Mucosa of rectum (tissue), 2 donors: ENCODE measurements at regions not wholly inside any gene's neighbourhood (a gene's known extent, or its start where the extent isn't known, plus 50 kb on each side); places are given as distances from the start of the nearest gene placed in this dataset.
A peak's percentile ranks its signal among the peaks of the same experiment; 100 is the strongest.

ENCODE experiments used
- H3K27ac ChIP-seq, 2 donors: one replicate each; pipeline ENCODE4 v1.7.0; 2013; ENCODE audit warnings: inconsistent platforms in 2 of 2, low read depth in 2 of 2, low read length in 2 of 2
- H3K27me3 ChIP-seq, 2 donors: one replicate each; pipeline ENCODE4 v1.7.0; 2013; ENCODE audit warnings: low read length in 2 of 2; ENCODE audit not compliant: control insufficient read depth in 2 of 2, insufficient read depth in 2 of 2
- H3K36me3 ChIP-seq, 2 donors: one replicate each; pipeline ENCODE4 v1.7.0; 2013; ENCODE audit warnings: low read length in 2 of 2; ENCODE audit not compliant: control insufficient read depth in 2 of 2, insufficient read depth in 2 of 2
- H3K4me1 ChIP-seq, 2 donors: one replicate each; pipeline ENCODE4 v1.7.0; 2013; ENCODE audit warnings: low read length in 2 of 2, mild to moderate bottlenecking in 1 of 2; ENCODE audit not compliant: control insufficient read depth in 2 of 2, insufficient read depth in 2 of 2
- H3K4me3 ChIP-seq, 2 donors: one replicate each; pipeline ENCODE4 v1.7.0; 2013; ENCODE audit warnings: low read length in 2 of 2
- H3K9ac ChIP-seq, 2 donors: one replicate each; pipeline ENCODE4 v1.7.0; 2013; ENCODE audit warnings: low read length in 2 of 2, low read depth in 1 of 2, mild to moderate bottlenecking in 1 of 2
- H3K9me3 ChIP-seq, 2 donors: one replicate each; pipeline ENCODE4 v1.7.0; 2013; ENCODE audit warnings: low read length in 2 of 2; ENCODE audit not compliant: control insufficient read depth in 2 of 2
- donor health status: healthy.
- donor health status: Normal muscosa, but diverticular disease.

DNA sequence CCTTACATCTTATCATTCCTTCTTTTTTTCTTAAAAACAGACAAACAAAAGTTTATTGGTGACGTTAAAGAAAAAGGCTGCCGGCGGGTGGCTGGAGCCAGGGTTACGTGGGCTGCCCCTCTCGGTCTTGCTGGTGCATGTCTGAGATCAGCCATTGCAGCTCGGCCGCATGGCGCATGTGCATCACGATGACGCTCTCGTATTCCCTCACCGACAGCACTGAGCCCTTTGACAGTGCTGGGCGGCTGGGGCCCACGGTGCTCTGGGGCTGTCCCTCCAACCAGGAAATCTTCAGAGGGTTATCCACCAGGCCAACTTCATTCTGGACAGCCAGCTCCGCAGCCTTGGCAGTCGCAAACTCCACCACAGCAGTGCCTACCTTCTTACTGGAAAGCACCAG lies 1081.8 kb upstream of the TMEFF2 start:
- Histone ChIP-seq H3K4me3 (no peak overlapping the region), H3K4me1 (no peaks in the 10 kb centered on the region), H3K27me3 (no peaks in the 10 kb centered on the region), H3K9me3 (peaks cover 0 to under 1% of the 10 kb centered on the region in 2 donors), H3K27ac (no peak overlapping the region), H3K36me3 (no peaks in the 10 kb centered on the region), H3K9ac (no peak overlapping the region)

DNA sequence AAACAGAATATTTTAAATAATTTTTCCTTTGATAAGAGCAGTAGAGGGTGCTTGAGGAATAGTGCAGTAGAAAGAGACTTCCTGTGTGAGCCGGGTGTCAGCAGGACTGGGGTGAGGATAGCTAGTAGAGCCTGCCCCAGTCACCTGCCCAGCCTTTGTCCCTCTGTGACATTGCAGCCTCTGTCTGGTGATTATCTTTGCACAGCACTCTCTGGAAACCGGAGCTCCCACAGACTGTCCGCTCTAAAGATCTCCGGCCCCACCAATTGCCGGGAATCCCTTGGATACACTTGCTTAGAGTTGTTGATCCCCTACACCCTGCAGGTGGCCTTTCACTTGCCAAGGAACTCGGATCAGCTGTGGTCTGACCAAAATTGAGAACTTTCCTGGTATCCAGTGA lies 1081.3 kb upstream of the TMEFF2 start:
- no peak overlapping the region for H3K4me3 ChIP-seq
- no peak overlapping the region for H3K9ac ChIP-seq
- H3K4me1 ChIP-seq: no peaks in the 10 kb centered on the region
- H3K36me3 ChIP-seq: no peaks in the 10 kb centered on the region
- H3K9me3 ChIP-seq: peaks cover 0 to 2% of the 10 kb centered on the region in 2 donors
- no peaks in the 10 kb centered on the region for H3K27me3 ChIP-seq
- no peak overlapping the region for H3K27ac ChIP-seq

DNA sequence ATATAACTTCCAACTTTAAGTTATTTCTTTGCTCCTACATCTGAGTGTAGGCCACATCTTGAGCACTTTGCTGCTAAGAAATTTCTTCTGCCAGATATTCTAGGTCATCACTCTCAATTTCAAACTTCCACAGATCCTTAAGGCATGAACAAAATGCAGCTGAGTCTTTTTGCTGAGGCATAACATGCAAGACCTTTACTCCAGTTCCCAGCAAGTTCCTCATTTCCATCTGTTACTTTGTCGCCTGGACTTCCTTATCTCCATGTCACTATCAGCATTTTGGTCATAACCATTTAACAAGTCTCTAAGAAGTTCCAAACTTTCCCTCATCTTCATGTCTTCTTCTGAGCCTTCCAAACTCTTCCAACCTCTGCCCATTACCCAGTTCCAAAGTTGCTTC lies 1077.3 kb upstream of the TMEFF2 start:
- H3K27ac ChIP-seq: no peak overlapping the region
- no peaks in the 10 kb centered on the region for H3K27me3 ChIP-seq
- H3K36me3 ChIP-seq: no peaks in the 10 kb centered on the region
- H3K4me3 ChIP-seq: no peak overlapping the region
- H3K9ac ChIP-seq: no peak overlapping the region
- H3K4me1 ChIP-seq: peaks cover 0 to 2% of the 10 kb centered on the region in 2 donors
- peaks cover 0 to 2% of the 10 kb centered on the region in 2 donors for H3K9me3 ChIP-seq

DNA sequence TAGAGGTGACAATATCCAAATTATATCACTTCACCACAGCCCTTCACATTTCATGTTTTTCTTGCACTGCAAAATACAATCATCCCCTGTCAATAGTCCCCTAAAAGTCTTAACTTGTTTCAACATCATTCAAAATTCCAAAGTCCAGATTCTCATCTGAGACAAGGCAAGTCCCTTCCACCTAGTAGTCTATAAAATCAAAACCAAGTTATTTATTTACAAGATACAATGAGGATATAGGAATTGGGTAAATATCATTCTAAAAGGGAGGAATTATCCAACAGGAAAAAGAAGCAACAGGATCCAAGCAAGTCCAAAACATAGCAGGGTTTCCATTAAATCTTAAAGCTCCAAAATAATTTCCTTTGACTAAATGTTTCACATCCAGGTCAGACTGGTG lies 1076.1 kb upstream of the TMEFF2 start:
- peaks cover 0 to 2% of the 10 kb centered on the region in 2 donors for H3K9me3 ChIP-seq
- peaks cover 0 to 2% of the 10 kb centered on the region in 2 donors for H3K4me1 ChIP-seq
- peak overlapping the region in 1 of 2 donors; percentile 20 for H3K4me3 ChIP-seq
- H3K9ac ChIP-seq: no peak overlapping the region
- no peaks in the 10 kb centered on the region for H3K36me3 ChIP-seq
- no peaks in the 10 kb centered on the region for H3K27me3 ChIP-seq
- no peak overlapping the region for H3K27ac ChIP-seq

DNA sequence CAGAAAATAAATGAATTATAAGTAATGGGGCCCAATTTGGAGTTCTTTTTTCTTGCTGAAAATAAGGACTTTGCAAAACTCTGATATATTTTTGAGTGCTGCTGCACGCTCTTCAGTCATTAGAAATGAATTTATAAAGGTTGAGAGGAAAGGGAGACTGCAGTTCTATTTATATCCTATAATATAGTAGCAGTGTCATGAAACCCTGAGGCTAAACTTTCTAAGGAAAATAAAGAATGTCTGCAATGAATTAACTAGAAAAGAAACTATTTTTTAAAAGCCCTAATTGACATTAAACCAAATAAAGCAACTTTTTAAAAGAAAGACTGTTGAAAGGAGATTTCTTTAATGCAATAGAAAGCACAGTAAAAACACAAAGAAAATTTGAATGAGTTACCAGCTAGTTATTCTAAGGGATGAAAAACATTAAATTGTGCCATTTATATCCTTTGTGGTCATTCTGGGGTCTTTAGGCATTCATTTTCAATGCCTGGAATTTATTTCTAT lies 1072.8 kb upstream of the TMEFF2 start:
- H3K4me1 ChIP-seq: peaks cover 0 to 2% of the 10 kb centered on the region in 2 donors
- H3K36me3 ChIP-seq: no peaks in the 10 kb centered on the region
- H3K9ac ChIP-seq: no peak overlapping the region
- no peaks in the 10 kb centered on the region for H3K27me3 ChIP-seq
- no peak overlapping the region for H3K4me3 ChIP-seq
- no peak overlapping the region for H3K27ac ChIP-seq
- H3K9me3 ChIP-seq: peaks cover 0 to 2% of the 10 kb centered on the region in 2 donors

DNA sequence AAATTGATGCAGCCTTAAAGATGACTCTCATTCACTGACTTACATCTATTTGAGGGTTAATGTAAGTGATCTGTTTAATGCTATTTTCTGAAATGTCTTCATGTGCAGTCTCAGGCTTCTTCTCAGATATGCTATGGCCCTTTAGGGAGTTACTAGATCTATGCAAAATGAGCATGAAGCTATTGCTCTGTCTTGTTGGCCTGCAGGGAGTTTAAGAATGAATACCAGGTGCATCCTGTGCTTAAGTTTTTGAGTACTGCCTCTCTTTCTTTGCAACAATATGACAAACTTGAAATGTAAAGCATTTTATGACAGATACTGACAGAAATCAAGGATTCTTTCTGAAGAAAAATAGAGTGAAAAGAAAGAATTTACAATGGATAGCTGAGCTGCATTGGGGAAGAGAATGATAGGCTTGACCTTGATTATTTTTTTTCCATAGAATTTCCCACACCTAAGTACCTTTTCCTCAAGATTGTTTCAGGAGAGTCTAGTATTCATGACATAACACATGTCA lies 1058.3 kb upstream of the TMEFF2 start:
- no peak overlapping the region for H3K4me3 ChIP-seq
- H3K36me3 ChIP-seq: no peaks in the 10 kb centered on the region
- H3K4me1 ChIP-seq: no peaks in the 10 kb centered on the region
- H3K27ac ChIP-seq: no peak overlapping the region
- no peak overlapping the region for H3K9ac ChIP-seq
- H3K27me3 ChIP-seq: no peaks in the 10 kb centered on the region
- no peaks in the 10 kb centered on the region for H3K9me3 ChIP-seq

DNA sequence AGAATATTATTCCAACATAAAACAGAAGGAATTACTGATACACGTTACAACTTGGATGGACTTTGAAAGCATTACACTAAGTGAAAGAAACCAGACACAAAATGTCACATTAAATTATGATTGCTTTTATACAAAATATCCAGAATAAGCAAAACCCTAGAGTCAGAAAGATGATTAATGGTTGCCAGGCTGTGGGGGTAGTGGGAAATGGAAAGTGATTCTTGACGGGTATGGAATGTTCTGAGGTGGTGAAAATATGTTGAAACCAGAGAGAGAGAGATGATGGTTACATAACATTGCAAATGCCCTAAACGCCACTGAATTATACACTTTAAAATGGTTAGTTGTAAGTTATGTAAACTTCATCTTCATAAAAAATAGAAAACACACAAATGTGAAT lies 1057.2 kb upstream of the TMEFF2 start:
- Histone ChIP-seq H3K4me1 (no peaks in the 10 kb centered on the region), H3K36me3 (no peaks in the 10 kb centered on the region), H3K9me3 (no peaks in the 10 kb centered on the region), H3K27ac (no peak overlapping the region), H3K27me3 (no peaks in the 10 kb centered on the region), H3K4me3 (no peak overlapping the region), H3K9ac (no peak overlapping the region)

DNA sequence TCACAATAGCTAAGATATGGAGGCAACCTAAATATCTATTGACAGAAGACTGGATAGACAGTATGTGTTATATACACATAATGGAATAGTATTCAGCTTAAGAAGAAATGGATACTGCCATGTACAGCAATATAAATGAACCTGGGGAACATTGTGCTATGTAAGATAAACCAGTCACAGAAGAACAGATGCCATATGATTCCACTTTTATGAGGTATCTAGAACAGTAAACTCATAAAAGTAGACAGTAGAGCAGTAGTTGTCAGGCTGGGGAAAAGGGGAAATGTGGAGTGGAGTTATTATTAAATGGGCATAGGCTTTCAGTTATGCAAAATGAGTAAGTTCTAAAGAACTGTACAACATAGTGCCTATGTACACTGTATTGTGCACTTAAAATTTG lies 1055.7 kb upstream of the TMEFF2 start:
- no peaks in the 10 kb centered on the region for H3K27me3 ChIP-seq
- no peaks in the 10 kb centered on the region for H3K9me3 ChIP-seq
- no peak overlapping the region for H3K27ac ChIP-seq
- no peak overlapping the region for H3K4me3 ChIP-seq
- no peaks in the 10 kb centered on the region for H3K36me3 ChIP-seq
- H3K9ac ChIP-seq: no peak overlapping the region
- H3K4me1 ChIP-seq: no peaks in the 10 kb centered on the region

DNA sequence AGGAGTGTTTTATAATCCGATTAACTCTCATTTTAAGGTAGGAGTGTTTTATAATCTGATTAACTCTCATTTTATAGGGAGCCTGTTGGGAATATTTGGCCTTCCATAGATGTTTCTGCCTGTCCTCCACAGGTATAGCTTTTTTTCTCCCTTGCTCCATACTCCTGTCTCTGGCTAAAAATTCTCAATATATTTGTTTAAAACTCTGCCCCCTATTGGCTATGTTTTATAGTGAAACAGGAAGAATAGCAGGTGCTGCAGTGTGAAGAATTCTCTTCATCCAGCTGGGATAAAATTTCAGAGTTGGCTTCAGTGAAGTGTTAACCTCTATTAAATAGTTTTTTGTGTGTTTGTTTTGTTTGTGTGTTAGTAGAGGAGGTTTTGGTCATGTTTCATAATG lies 1046.0 kb upstream of the TMEFF2 start:
- Histone ChIP-seq H3K9ac (no peak overlapping the region), H3K4me1 (no peaks in the 10 kb centered on the region), H3K36me3 (no peaks in the 10 kb centered on the region), H3K4me3 (no peak overlapping the region), H3K27me3 (no peaks in the 10 kb centered on the region), H3K27ac (no peak overlapping the region), H3K9me3 (no peaks in the 10 kb centered on the region)

DNA sequence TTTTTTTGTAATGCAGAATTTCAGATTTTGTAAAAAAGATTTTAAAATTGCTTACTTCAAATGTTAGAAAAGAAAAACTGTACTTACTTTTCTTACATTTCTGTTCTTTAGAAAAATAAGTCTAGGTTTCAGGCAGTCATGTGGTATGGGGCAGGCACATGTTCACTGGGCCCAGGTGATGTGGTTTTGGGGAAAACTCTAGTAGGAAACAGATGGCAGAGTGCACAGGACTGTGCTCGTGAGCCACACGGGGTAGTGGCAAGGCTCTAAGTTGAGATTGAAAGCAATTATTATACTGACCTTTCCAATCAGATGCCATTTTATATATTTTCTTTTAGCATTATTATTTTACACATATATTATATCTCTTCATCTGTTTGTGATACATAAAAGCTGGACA lies 1036.9 kb upstream of the TMEFF2 start:
- H3K27ac ChIP-seq: no peak overlapping the region
- no peaks in the 10 kb centered on the region for H3K9me3 ChIP-seq
- H3K4me1 ChIP-seq: no peaks in the 10 kb centered on the region
- H3K4me3 ChIP-seq: no peak overlapping the region
- no peaks in the 10 kb centered on the region for H3K36me3 ChIP-seq
- no peaks in the 10 kb centered on the region for H3K27me3 ChIP-seq
- no peak overlapping the region for H3K9ac ChIP-seq

DNA sequence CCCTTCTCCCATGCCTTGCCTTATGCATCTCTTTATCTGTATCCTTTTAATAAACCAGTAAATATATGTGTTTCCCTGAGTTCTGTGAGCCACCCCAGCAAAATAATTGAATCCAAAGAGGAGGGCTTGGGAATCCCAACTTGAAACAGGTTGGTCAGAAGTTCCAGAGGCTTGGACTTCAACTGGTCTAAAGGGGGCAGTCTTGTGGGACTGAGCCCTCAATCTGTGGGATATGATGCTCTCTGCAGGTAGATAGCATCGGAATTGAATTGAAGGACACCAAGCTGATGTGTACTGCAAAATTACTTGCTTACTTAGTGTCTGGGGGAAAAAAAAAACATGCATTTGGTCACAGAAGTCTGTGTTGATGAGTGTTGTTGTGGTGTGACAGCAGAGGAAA lies 1033.5 kb upstream of the TMEFF2 start:
- no peak overlapping the region for H3K27ac ChIP-seq
- no peaks in the 10 kb centered on the region for H3K4me1 ChIP-seq
- H3K36me3 ChIP-seq: no peaks in the 10 kb centered on the region
- H3K4me3 ChIP-seq: no peak overlapping the region
- no peaks in the 10 kb centered on the region for H3K27me3 ChIP-seq
- H3K9me3 ChIP-seq: no peaks in the 10 kb centered on the region
- H3K9ac ChIP-seq: no peak overlapping the region
